K562 (cell line): ENCODE measurements at regions not wholly inside any gene's neighbourhood (a gene's known extent, or its start where the extent isn't known, plus 50 kb on each side); places are given as distances from the start of the nearest gene placed in this dataset.

Experiments
- ARNT ChIP-seq, 2 experiments: fragments of 450-650 bp; IDR thresholded peaks; 2 replicates each; pipeline ENCODE4 v1.6.1; 2016; ENCODE audit warnings: mild to moderate bottlenecking in 1 of 2
- CTBP1 ChIP-seq: fragments of 450-650 bp; IDR thresholded peaks from 2 replicates; pipeline ENCODE4 v1.6.1; 2016; ENCODE audit warnings: borderline replicate concordance
- ERF ChIP-seq: fragments of 450-650 bp; formaldehyde crosslinking; IDR thresholded peaks from 2 replicates; pipeline ENCODE4 v1.4.0; 2020; ENCODE audit warnings: mild to moderate bottlenecking, mixed read lengths
- FOS ChIP-seq: IDR thresholded peaks from 3 replicates; pipeline ENCODE4 v1.6.1; 2011; ENCODE audit not compliant: insufficient read length; ENCODE audit errors: extremely low read depth
- FOXP1 ChIP-seq: sonication (generic); formaldehyde crosslinking; IDR thresholded peaks from 2 replicates; pipeline ENCODE4 v1.8.0; 2022; ENCODE audit warnings: mild to moderate bottlenecking, missing genetic modification reagents
- HNRNPK ChIP-seq: fragments of 200-400 bp; formaldehyde crosslinking; IDR thresholded peaks from one replicate; pipeline ENCODE4 v1.6.1; 2018; ENCODE audit warnings: mild to moderate bottlenecking, low read depth, low read length; ENCODE audit not compliant: poor library complexity, severe bottlenecking
- LCOR ChIP-seq: sonication (generic); formaldehyde crosslinking; IDR thresholded peaks from 2 replicates; pipeline ENCODE4 v1.8.0; 2022; ENCODE audit warnings: mild to moderate bottlenecking, missing genetic modification reagents
- MED1 ChIP-seq: sonication (generic); formaldehyde crosslinking; IDR thresholded peaks from 2 replicates; pipeline ENCODE4 v1.8.1; 2023; ENCODE audit warnings: missing genetic modification reagents, borderline replicate concordance
- MTA3 ChIP-seq: fragments of 450-650 bp; formaldehyde crosslinking; IDR thresholded peaks from 2 replicates; pipeline ENCODE4 v1.6.1; 2017; ENCODE audit warnings: mild to moderate bottlenecking, borderline replicate concordance
- MXI1 ChIP-seq: IDR thresholded peaks from 2 replicates; pipeline ENCODE4 v1.6.1; 2011; ENCODE audit warnings: low read depth, mild to moderate bottlenecking, improper control_type of control experiment, low read length
- MYNN ChIP-seq, 2 experiments: sonication (generic); formaldehyde crosslinking in 1 of 2; IDR thresholded peaks; 2 replicates each; pipeline versions ENCODE4 v1.5.0 to v1.6.1; 2016 to 2020; ENCODE audit warnings: antibody characterized with exemption in 1 of 2, missing genetic modification reagents in 1 of 2
- PCBP1 ChIP-seq: fragments of 200-400 bp; formaldehyde crosslinking; IDR thresholded peaks from 2 replicates; pipeline ENCODE4 v1.6.1; 2018; ENCODE audit warnings: mild to moderate bottlenecking, low read depth, low read length; ENCODE audit not compliant: poor library complexity, severe bottlenecking
- PML ChIP-seq: IDR thresholded peaks from 2 replicates; pipeline ENCODE4 v1.6.1; 2012; ENCODE audit warnings: low read length, inconsistent platforms
- POLR2AphosphoS5 ChIP-seq: IDR thresholded peaks from 2 replicates; pipeline ENCODE4 v1.6.1; 2011; ENCODE audit warnings: mild to moderate bottlenecking, low read depth, low read length, moderate library complexity; ENCODE audit not compliant: control insufficient read depth, insufficient read depth
- POLR2B ChIP-seq: fragments of 450-650 bp; IDR thresholded peaks from 2 replicates; pipeline ENCODE4 v1.6.1; 2018; ENCODE audit warnings: low read depth; ENCODE audit not compliant: partially characterized antibody
- SIRT6 ChIP-seq: IDR thresholded peaks from one replicate; pipeline ENCODE4 v1.6.1; 2012; ENCODE audit warnings: low read depth, mild to moderate bottlenecking, control low read depth, inconsistent platforms, low read length, moderate library complexity
- SMARCB1 ChIP-seq: IDR thresholded peaks from 2 replicates; pipeline ENCODE4 v1.6.1; 2011; ENCODE audit warnings: improper control_type of control experiment, low read depth; ENCODE audit not compliant: insufficient read length
- TAF7 ChIP-seq: fragments of 450-650 bp; IDR thresholded peaks from 2 replicates; pipeline ENCODE4 v1.6.1; 2016; ENCODE audit warnings: missing genetic modification characterization, missing compliant biosample characterization
- TCFL5 ChIP-seq: fragments of 250-450 bp; sonication (Bioruptor Pico); conservative IDR thresholded peaks from 2 replicates; pipeline ENCODE4 v1.6.1; 2021; ENCODE audit warnings: mild to moderate bottlenecking, moderate library complexity, matching md5 sums
- THAP12 ChIP-seq: fragments of 250-450 bp; sonication (Bioruptor Pico); IDR thresholded peaks from 2 replicates; pipeline ENCODE4 v1.9.0; 2021; ENCODE audit warnings: mild to moderate bottlenecking, inconsistent platforms
- THRAP3 ChIP-seq: fragments of 450-650 bp; IDR thresholded peaks from 2 replicates; pipeline ENCODE4 v1.6.1; 2016; ENCODE audit warnings: mild to moderate bottlenecking, inconsistent platforms, borderline replicate concordance
- XRCC4 ChIP-seq: IDR thresholded peaks from one replicate; pipeline ENCODE4 v1.6.1; 2011; ENCODE audit not compliant: insufficient read depth, insufficient read length; ENCODE audit errors: extremely low read depth
- ZBTB43 ChIP-seq: sonication (generic); formaldehyde crosslinking; IDR thresholded peaks from 2 replicates; pipeline ENCODE4 v1.8.0; 2023; ENCODE audit warnings: mild to moderate bottlenecking, missing genetic modification reagents
- ZNF24 ChIP-seq: fragments of 450-650 bp; IDR thresholded peaks from 2 replicates; pipeline ENCODE4 v1.6.1; 2016
- ZNF655 ChIP-seq: fragments of 250-450 bp; sonication (Bioruptor Pico); IDR thresholded peaks from 2 replicates; pipeline ENCODE4 v1.5.0; 2021

GRCh38 chr17:77088455-77089123 is 52.2 kb upstream of the SEC14L1 start (continued):
- peak; percentile 83; the same call in 1 of the 2 replicates for TF ChIP-seq LCOR (CRISPR knock-in tag)
- no peak; a peak in 1 of 4 replicates for TF ChIP-seq ARNT (IDR thresholded peaks at IDR 0.05)
- TF ChIP-seq HNRNPK, result no peak
- TF ChIP-seq PML, result peak; percentile 63; the same call in 1 of the 2 replicates
- 0 out of 2 replicates have a peak, but pooled peaks have one; percentile 65 for TF ChIP-seq MTA3
- TF ChIP-seq MXI1, result peak; percentile 86
- TF ChIP-seq MYNN (IDR thresholded peaks at IDR 0.05), result 0 out of 2 replicates have a peak, but pooled peaks have one; percentile 34
- TF ChIP-seq MYNN (CRISPR knock-in tag; IDR thresholded peaks at IDR 0.05), result no peak
- TF ChIP-seq FOS, result no peak
- no peak; the same call in 1 of the 2 replicates for TF ChIP-seq THRAP3
- no peak for TF ChIP-seq XRCC4
- TF ChIP-seq CTBP1, result peak; percentile 62; the same call in 1 of the 2 replicates
- peak; percentile 69; the same call in 1 of the 2 replicates for TF ChIP-seq POLR2AphosphoS5
- TF ChIP-seq TCFL5 (CRISPR knock-in tag), result no peak
- TF ChIP-seq ZBTB43 (CRISPR knock-in tag), result 0 out of 2 replicates have a peak, but pooled peaks have one; percentile 37
- peak; percentile 71; the same call in 1 of the 2 replicates for TF ChIP-seq THAP12 (CRISPR knock-in tag)
- no peak for TF ChIP-seq SIRT6
- no peak for TF ChIP-seq ZNF24
- peak; percentile 65 for TF ChIP-seq POLR2B
- peak; percentile 29 for TF ChIP-seq PCBP1
- no peak for TF ChIP-seq ZNF655 (CRISPR knock-in tag)
- no peak for TF ChIP-seq MED1
- no peak for TF ChIP-seq ERF
- TF ChIP-seq TAF7 (tag), result peak; percentile 44; the same call in 1 of the 2 replicates
- peak; percentile 12; the same call in 1 of the 2 replicates for TF ChIP-seq FOXP1
- TF ChIP-seq SMARCB1, result no peak
